Right renal cortex interstitium (tissue), 3 donors: ENCODE measurements at regions not wholly inside any gene's neighbourhood (a gene's known extent, or its start where the extent isn't known, plus 50 kb on each side); places are given as distances from the start of the nearest gene placed in this dataset.

Experiments used
- DNase-seq, 3 donors: peaks; one replicate each; pipeline ENCODE4 v3.0.0-alpha.2; 2013; ENCODE audit warnings: low read depth in 3 of 3, low spot score in 2 of 3

GRCh38 chr6:85396159-85396808, 53.6 kb upstream of the NT5E start:
- no peak for DNase-seq

GRCh38 chr6:85395746-85396145, 54.1 kb upstream of the NT5E start:
- no peak for DNase-seq

- no peak for DNase-seq
Observed at GRCh38 chr6:85394853-85395538, 54.9 kb upstream of the NT5E start.

GRCh38 chr6:85394199-85394598, 55.7 kb upstream of the NT5E start:
- DNase-seq: no peak

- DNase-seq: no peak
Observed at GRCh38 chr6:85392379-85392778, 57.5 kb upstream of the NT5E start.

- DNase-seq: no peak
Observed at GRCh38 chr6:85390775-85391174, 59.1 kb upstream of the NT5E start.

GRCh38 chr6:85390105-85390728, 59.7 kb upstream of the NT5E start:
- DNase-seq: no peak

- DNase-seq: no peak
Observed at GRCh38 chr6:85389151-85389797, 60.6 kb upstream of the NT5E start.

- no peak for DNase-seq
Observed at GRCh38 chr6:85388531-85388930, 61.4 kb upstream of the NT5E start.

GRCh38 chr6:85385636-85386315, 64.1 kb upstream of the NT5E start:
- DNase-seq: no peak

GRCh38 chr6:85383042-85383441, 66.8 kb upstream of the NT5E start:
- DNase-seq: no peak

GRCh38 chr6:85382541-85382940, 67.3 kb upstream of the NT5E start:
- no peak for DNase-seq

- no peak for DNase-seq
Observed at GRCh38 chr6:85372915-85373270, 77.0 kb upstream of the NT5E start.

GRCh38 chr6:85372188-85372914, 77.5 kb upstream of the NT5E start:
- DNase-seq: no peak

GRCh38 chr6:85368631-85369030, 81.3 kb upstream of the NT5E start:
- no peak for DNase-seq

GRCh38 chr6:85364344-85364743, 85.5 kb upstream of the NT5E start:
- no peak for DNase-seq

- no peak for DNase-seq
Observed at GRCh38 chr6:85363870-85364269, 86.0 kb upstream of the NT5E start.

GRCh38 chr6:85362652-85363310, 87.1 kb upstream of the NT5E start:
- DNase-seq: no peak

- no peak for DNase-seq
Observed at GRCh38 chr6:85361643-85362014, 88.3 kb upstream of the NT5E start.
